NT2/D1 (cell line): ENCODE measurements at regions not wholly inside any gene's neighbourhood (a gene's known extent, or its start where the extent isn't known, plus 50 kb on each side); places are given as distances from the start of the nearest gene placed in this dataset.

Source experiments
- SUZ12 ChIP-seq: IDR thresholded peaks from 2 replicates; pipeline ENCODE4 v1.6.1; 2011; ENCODE audit not compliant: insufficient read length, insufficient read depth; ENCODE audit errors: extremely low read depth
- YY1 ChIP-seq: IDR thresholded peaks from 2 replicates; pipeline ENCODE4 v1.6.1; 2011; ENCODE audit not compliant: insufficient read length, insufficient read depth

GRCh38 chr17:77718669-77718961 lies 239.9 kb upstream of the TNRC6C start:
- TF ChIP-seq YY1 (no peak), SUZ12 (no peak)
